AG09319 (cell line): ENCODE measurements at regions not wholly inside any gene's neighbourhood (a gene's known extent, or its start where the extent isn't known, plus 50 kb on each side); places are given as distances from the start of the nearest gene placed in this dataset.

ENCODE experiments used
- DNase-seq: peaks from one replicate; pipeline ENCODE4 v3.0.0-alpha.2; 2010; ENCODE audit warnings: low read depth; ENCODE audit errors: extremely low read depth
- TF ChIP-seq, protein P1 (sequence below): IDR thresholded peaks from 2 replicates; pipeline ENCODE4 v1.5.1; 2011; ENCODE audit warnings: low read depth, mild to moderate bottlenecking, inconsistent platforms, low read length, moderate library complexity

DNA sequence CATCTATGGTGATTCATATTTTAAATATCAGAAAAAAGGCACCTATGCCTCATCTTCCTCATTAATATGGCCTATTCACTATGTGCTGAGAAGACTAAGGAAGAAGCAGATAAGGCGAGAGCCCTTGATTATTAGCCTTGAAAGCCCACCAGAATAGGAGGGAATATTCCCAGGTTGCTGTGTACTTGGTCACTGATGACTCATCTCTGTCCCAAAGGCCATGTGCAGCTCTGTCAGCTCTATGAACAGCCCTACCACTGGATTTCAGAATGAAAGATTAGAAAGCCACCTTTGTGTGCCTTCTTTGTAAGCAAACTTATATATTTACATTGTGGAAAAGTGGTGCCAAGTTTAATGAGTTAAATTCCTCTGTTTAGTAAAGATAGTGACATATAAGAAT is 211.5 kb downstream of the NFKBIZ start:
- DNase-seq, result no peak

DNA sequence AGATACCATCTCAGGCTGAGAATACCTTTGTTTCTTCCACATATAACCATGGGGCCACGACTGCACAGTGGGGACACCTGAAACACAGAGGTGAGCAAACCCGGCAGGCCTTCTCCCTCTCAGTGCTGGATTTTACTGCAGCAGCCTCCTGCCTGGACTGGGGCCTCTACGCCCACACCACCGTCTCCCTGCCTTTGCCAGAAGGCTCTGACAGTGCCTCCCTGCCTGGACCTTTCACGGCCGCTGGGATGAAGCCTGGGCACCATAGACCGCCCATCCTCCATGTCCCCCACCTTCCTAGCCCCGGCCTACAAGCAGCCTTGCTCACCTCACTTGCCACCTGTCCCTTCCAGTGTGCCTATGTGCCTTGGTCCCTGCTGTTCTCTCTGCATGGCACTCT is 214.3 kb downstream of the NFKBIZ start:
- TF ChIP-seq, protein P1, sequence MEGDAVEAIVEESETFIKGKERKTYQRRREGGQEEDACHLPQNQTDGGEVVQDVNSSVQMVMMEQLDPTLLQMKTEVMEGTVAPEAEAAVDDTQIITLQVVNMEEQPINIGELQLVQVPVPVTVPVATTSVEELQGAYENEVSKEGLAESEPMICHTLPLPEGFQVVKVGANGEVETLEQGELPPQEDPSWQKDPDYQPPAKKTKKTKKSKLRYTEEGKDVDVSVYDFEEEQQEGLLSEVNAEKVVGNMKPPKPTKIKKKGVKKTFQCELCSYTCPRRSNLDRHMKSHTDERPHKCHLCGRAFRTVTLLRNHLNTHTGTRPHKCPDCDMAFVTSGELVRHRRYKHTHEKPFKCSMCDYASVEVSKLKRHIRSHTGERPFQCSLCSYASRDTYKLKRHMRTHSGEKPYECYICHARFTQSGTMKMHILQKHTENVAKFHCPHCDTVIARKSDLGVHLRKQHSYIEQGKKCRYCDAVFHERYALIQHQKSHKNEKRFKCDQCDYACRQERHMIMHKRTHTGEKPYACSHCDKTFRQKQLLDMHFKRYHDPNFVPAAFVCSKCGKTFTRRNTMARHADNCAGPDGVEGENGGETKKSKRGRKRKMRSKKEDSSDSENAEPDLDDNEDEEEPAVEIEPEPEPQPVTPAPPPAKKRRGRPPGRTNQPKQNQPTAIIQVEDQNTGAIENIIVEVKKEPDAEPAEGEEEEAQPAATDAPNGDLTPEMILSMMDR, result no peak
- no peak for DNase-seq

More for the DNA sequence above, 211.5 kb downstream of the NFKBIZ start:
- TF ChIP-seq, protein P1, result no peak

DNA sequence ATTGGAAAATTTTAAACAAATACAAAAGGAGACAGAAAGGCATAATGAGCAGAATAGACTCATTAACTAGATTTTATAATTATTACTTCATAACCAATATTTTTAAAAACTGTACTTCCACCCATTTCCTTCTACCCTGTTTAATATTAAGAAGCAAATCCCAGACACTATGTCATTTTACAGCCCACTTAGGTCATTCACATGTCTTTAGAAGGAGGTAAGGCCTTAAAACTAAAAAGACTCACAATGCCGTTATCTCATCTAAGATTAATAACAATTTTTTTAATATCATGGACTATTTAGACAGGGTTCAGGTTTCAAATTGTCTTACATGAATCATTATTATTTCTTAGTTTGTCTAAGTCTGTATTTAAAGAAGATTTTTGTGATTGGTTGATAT is 217.2 kb downstream of the NFKBIZ start:
- TF ChIP-seq, protein P1, result no peak
- no peak for DNase-seq

GRCh38 chr3:102068327-102068726 is 219.0 kb downstream of the NFKBIZ start:
- DNase-seq, result no peak
- TF ChIP-seq, protein P1, result no peak

- DNase-seq, result no peak
- TF ChIP-seq, protein P1, result no peak
Measured at GRCh38 chr3:102068736-102069135, 219.4 kb downstream of the NFKBIZ start.

GRCh38 chr3:102069211-102069662 is 219.9 kb downstream of the NFKBIZ start:
- TF ChIP-seq, protein P1, result no peak
- DNase-seq, result no peak

DNA sequence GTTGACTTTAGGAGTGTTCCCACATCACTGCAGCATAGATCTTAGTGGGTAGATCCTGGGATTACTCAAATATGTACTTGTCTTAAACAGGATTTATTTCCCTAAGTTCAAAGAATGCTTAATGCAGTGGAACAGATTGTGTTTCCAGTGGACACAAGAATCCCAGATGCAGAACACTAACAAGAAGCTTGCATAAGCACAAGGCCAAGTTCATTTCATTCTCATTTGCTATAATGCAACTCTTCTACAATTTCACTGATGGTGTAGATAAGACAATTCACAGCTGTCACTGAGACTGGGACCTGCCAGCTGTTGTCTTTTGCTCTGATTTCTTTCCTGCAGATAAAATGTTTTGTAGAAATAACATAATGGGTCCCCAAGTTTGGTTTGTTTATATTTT is 225.6 kb downstream of the NFKBIZ start:
- TF ChIP-seq, protein P1, result no peak
- DNase-seq, result no peak
